Raji (cell line): ENCODE measurements at regions not wholly inside any gene's neighbourhood (a gene's known extent, or its start where the extent isn't known, plus 50 kb on each side); places are given as distances from the start of the nearest gene placed in this dataset.

Experiments
- POLR2A ChIP-seq: IDR thresholded peaks from 2 replicates; pipeline ENCODE4 v1.6.1; 2011; ENCODE audit warnings: low read depth, low read length, control low read depth; ENCODE audit not compliant: insufficient read depth

- no peak for TF ChIP-seq POLR2A
Measured at GRCh38 chr13:89057862-89058261, 1386.7 kb downstream of the SLITRK5 start.

- no peak for TF ChIP-seq POLR2A
Measured at GRCh38 chr13:89061821-89062220, 1390.7 kb downstream of the SLITRK5 start.

- TF ChIP-seq POLR2A, result no peak
Measured at GRCh38 chr13:89066868-89067466, 1395.8 kb downstream of the SLITRK5 start.

- TF ChIP-seq POLR2A, result no peak
Measured at GRCh38 chr13:89072979-89073378, 1401.8 kb downstream of the SLITRK5 start.

- no peak for TF ChIP-seq POLR2A
Measured at GRCh38 chr13:89076622-89077021, 1405.5 kb downstream of the SLITRK5 start.

GRCh38 chr13:89082623-89083022, 1411.5 kb downstream of the SLITRK5 start:
- TF ChIP-seq POLR2A, result no peak

GRCh38 chr13:89097994-89098393, 1426.8 kb downstream of the SLITRK5 start:
- no peak for TF ChIP-seq POLR2A

GRCh38 chr13:89113744-89114143, 1442.6 kb downstream of the SLITRK5 start:
- TF ChIP-seq POLR2A, result no peak

- no peak for TF ChIP-seq POLR2A
Measured at GRCh38 chr13:89115307-89115706, 1444.1 kb downstream of the SLITRK5 start.

GRCh38 chr13:89136678-89137077, 1465.5 kb downstream of the SLITRK5 start:
- no peak for TF ChIP-seq POLR2A

- TF ChIP-seq POLR2A, result no peak
Measured at GRCh38 chr13:89150362-89150761, 1479.2 kb downstream of the SLITRK5 start.

GRCh38 chr13:89153941-89154340, 1482.8 kb downstream of the SLITRK5 start:
- no peak for TF ChIP-seq POLR2A

GRCh38 chr13:89163096-89163495, 1491.9 kb downstream of the SLITRK5 start:
- TF ChIP-seq POLR2A, result no peak

GRCh38 chr13:89165685-89166084, 1494.5 kb downstream of the SLITRK5 start:
- no peak for TF ChIP-seq POLR2A

- TF ChIP-seq POLR2A, result no peak
Measured at GRCh38 chr13:89169951-89170350, 1498.8 kb downstream of the SLITRK5 start.

- TF ChIP-seq POLR2A, result no peak
Measured at GRCh38 chr13:89181041-89181440, 1509.9 kb downstream of the SLITRK5 start.

- TF ChIP-seq POLR2A, result no peak
Measured at GRCh38 chr13:89199138-89199537, 1528.0 kb downstream of the SLITRK5 start.
